NCI-H2029 (cell line): ENCODE measurements at regions not wholly inside any gene's neighbourhood (a gene's known extent, or its start where the extent isn't known, plus 50 kb on each side); places are given as distances from the start of the nearest gene placed in this dataset.

Source experiments
- DNase-seq: peaks from one replicate; lab custom pipeline; 2025; lab: John Stamatoyannopoulos, UW

DNA sequence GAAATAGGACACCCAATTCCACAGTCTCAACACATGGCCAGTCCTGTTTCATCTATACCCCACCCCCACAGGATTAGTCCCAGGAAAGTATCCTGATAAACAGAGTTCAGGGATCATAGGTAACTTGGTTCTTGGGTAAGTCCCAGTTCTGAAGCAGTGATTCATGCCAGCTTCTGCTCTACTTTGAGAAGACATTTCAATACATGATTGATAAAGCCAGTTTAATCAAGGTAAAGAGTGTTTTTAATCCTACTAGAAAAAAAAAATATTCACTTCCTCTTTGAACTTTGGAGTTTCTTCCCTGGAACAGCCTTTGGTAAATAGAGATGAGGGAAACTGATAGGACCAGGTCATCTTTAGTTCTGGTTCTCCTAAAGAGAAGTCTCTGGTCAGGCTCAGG lies 142.4 kb downstream of the TLR5 start:
- no peak for DNase-seq

DNA sequence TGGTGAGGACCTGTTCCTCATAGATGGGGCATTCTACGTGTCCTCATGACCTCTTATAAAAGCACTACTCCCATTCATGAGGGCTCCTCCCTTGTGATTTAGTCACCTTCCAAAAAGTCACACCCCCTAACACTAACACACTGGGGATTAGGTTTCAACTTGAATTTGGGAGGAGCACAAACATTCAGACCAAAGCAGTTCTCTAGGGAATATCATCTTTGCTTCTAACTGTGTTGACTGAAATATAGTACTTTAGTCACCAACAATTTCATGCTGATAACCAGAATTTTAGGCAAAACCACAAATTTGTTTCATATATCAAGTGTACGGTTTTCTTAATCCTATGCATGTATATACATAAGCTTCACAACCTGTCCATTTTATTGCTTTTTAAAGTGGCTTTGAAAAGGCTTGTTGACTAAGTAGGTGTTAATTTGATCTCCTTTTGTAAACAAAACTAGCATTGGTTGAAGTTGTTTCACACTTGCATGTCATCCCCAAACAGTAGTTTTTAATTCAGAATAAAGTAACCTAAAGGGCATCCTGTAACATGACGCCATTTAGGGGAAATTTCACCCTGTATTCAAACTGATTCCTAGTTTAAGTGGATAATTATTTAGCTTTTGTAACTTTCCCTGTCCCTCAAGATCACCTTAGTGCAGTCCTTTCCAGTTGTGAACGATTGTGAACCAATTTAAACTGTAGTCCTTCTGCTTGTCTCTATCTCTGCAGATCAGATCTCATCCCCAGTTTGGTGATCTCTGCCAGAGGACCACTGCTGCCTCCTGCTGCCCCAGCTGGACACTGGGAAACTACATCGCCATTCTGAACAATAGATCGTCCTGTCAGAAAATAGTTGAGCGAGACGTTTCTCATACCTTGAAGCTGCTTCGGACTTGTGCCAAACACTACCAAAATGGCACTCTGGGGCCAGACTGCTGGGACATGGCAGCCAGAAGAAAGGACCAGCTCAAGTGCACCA lies 141.1 kb downstream of the TLR5 start:
- peak; percentile 63 for DNase-seq

DNA sequence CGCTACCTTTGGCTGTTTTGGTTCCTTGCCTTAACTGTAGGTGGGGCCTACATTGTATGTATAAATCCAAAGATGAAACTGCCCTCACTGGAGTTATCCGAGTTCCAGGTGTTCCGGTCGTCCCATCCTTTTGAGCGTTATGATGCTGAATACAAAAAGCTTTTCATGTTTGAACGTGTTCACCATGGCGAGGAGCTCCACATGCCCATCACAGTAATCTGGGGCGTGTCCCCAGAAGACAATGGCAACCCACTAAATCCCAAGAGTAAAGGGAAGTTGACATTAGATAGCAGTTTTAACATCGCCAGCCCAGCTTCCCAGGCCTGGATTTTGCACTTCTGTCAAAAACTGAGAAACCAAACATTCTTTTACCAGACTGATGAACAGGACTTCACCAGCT lies 139.5 kb downstream of the TLR5 start:
- no peak for DNase-seq

DNA sequence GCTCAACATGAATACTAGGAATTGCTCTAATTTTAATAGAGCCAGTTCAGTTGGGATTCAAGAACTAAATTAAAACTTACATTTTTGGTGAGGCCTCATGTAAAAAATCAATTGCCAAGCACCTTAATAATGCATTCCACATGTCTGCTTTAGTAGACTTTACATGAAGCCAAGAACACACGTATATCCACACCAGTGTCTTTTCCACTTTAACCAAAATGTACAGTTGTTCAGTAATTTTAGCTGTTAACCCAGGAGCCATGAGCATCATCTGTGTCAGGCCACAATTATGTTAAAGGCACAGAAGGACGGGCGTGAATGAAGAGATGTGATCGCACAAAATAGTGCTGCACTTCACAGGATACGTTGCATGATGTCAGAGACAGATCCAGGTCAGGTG lies 136.7 kb downstream of the TLR5 start:
- DNase-seq = no peak

DNA sequence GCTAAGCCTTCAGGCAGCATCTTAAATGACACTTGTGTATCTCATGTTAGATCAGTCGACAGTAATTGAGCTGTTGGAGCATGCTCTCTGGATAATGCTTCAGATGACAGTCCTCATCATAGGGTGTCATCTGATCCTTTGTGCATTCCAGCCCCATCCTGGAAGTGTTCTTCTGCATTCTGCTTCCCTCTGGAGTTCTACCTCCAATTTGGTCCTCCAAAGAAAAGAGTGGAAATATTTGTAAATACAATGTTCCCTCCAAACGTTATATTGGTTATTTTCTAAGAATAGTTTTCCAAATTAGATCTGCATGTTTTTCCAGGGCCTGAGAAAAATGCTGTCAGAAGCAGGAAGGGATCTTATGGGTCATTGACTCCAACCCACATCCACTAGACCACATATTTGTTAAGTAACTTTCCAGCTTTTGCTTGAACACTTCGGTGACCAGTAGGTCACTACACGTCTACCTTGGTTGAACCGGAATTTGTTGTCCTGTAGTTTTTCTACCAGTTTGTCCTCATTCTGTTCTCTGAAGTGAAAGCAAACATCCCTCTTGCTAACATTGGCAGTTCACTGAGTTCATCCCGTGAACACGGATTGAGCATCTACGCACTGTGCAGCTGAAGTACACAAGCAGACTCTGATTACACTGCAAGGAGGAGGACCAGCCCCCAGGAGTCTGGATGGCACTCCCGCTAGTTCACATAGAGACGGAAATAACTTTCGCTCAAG lies 136.0 kb downstream of the TLR5 start:
- no peak for DNase-seq

DNA sequence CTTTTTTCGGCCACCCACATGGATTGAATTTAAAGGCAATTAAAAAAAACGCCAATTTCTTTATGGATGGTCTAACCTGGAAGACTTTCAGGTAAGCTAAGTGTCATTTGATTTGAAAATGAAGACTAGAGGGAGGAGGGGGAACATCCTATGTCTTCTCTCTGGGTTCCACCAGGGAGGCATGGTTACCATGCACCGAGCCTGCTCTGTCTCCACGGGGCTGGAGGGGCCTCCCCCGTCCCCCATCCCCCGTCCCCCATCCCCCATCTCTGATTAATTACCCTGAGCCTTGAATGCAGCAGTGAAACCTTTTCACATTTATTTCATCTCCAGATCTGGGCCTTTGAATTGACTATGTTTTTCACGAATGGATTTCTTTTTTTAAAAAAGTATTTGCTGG lies 135.1 kb downstream of the TLR5 start:
- DNase-seq = no peak

DNA sequence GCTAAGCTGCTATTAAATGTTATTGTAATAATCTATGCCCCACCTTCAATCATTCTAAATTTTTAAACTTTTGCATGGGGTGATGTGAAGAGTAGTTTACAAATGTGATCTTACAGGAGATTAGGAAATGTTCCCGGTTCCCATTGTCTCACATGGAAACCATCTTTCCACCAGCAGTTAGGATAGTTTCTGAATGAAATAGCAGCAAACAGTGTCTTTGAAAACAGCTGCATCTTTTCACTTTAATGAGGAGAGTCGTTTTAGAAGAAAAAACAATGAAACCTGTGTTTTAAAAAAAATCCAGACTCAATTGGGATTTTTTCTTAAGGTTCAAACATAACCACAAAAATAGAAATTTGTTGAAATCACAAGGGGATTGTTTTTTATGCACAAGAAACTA lies 134.2 kb downstream of the TLR5 start:
- no peak for DNase-seq

DNA sequence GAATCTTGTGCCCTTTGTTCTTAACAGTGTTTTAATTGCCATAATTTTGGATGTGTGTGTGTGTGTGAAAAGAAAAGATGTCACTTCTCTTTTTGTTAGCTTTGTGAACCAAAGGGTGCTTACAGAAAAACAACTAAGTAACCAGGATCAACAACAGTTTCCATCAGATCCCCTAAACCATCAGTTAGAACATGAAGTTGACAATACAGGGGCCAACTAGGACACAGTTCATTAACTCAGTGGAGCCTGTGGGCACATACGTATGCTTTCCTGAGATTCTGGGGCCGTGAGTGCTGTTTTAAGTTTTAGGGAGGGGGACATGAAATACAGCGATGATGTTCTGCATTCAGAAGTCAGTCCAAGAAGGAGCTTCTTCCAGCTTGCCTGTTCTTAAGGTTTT lies 133.6 kb downstream of the TLR5 start:
- no peak for DNase-seq

DNA sequence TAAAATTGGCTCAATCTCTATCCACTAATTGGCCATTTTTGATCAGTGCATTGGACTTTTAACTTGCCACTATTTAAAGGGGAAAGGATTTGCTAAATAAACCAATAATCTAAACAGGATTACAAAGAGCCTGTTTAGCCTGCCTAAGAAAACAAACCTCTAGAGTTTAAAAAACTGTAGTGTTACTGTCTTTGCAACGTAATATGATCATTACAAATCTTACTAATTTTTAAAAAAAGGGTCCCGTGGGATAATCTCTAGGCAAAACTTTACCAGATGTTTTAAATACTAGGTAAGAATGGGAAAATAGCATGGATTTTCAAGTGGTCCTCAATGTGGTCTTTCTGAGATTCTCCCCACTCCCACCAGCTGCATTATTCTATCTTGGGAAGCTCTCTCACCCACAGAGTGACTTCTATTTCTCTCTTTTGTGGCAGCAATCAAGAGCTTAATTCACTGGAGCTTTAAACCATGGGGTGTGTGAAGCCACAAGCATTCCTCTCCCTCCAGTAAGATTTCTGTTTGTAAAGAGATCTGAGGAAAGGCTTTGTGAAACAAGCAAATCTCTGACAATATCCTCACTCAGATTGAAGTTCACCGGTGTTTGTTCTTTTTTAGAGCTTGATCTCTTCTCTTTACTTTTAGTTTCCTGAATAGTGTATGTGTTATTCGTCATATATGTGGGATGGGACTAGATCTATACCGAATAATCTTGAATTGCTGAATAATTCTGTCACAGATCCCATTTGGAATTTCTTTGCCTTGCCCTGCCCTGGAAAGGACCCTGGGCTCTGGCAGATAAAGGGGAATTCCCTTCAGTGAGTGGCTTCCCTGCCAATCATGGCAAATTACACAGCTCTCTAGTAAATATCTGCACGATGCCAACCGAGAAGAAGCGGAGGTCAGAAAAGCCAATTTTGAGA lies 132.2 kb downstream of the TLR5 start:
- no peak for DNase-seq

DNA sequence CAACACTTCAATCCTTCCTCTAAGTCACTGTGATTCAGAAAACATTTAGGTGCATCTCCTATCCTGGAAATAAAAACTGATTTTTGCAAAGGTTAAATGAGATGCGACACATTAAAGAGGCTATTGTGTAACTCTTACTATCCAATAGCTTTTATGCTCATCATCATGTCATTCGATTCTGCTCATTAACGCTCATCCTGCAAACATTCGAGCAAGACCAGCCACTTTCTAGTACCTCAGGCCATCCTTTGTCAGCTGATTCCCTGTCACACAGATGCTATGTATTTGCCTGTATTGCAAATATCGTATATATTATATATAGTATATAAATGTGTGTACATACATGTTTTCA lies 131.6 kb downstream of the TLR5 start:
- no peak for DNase-seq

DNA sequence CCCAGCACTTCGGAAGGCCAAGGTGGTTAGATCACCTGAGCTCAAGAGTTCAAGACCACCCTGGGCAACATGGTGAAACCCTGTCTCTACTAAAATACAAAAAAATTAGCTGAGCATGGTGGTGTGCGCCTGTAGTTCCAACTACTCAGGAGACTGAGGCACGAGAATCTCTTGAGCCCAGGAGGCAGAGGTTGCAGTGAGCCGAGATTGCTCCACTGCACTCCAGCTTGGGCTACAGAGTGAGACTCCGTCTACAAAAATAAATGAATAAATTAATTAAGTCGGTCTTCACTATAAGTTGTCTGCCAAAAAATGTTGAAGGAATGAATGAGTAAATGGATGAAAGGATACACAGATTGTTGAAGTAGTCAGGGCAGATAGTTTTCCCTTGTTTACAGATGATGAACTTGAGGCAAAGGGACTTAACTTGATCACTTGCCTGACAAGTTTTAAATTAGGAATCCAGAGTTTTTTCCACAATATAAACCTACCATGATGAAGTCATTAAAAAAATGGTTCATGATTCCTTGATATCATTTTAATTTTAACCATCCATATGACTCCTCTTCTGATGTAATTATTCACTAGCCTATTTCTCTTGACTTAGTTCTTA lies 130.8 kb downstream of the TLR5 start:
- no peak for DNase-seq

DNA sequence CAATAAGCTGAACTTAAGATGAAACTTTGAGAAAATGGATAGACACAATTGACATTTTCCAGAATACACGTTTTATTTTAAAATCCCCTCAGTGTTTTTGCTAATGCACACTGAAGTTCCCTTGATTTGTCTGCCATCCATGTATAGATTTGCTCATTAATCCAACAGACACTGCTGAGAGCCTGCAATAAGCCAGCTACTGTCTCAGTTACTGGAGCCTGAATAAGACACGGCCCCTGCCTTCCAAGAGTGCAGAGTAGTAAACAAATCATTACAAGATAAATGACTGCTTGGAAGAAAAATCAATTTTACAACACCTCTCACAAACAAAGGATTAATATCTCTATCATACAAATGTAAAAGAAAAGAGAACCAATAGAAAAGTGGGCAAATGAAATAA lies 130.1 kb downstream of the TLR5 start:
- DNase-seq = no peak

DNA sequence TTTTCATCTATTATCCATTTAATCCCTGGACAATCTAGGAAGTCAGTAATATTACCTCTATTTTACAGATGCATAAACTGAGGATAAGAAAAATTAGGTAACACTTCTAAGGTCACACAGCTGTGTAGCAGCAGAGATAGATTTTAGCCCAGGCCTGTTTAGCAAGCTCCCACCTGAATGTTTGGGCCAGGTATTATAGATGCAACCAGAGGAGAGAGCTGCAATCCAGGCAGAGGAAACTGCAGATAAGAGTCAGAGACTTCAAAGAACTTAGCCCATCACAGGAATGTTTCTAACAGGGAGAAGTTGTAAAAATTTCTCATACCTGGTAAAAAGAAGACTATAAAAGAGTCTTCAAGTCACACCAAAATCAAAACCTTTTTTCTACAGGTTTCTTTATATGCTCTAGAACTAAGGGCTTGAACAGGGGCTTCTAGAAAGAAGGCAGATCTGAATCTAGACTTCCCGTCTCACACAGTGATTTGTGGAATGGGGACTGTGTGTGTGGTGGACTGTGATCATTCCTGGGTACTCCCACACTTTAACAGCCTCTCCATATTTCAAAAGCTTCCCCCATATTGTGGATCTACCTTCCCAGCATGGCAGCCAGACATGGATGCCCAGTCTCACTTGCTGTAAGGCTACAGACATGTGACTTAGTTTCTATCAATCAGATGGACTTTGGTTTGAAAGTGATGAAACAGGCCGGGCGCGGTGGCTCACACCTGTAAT lies 128.7 kb downstream of the TLR5 start:
- no peak for DNase-seq

DNA sequence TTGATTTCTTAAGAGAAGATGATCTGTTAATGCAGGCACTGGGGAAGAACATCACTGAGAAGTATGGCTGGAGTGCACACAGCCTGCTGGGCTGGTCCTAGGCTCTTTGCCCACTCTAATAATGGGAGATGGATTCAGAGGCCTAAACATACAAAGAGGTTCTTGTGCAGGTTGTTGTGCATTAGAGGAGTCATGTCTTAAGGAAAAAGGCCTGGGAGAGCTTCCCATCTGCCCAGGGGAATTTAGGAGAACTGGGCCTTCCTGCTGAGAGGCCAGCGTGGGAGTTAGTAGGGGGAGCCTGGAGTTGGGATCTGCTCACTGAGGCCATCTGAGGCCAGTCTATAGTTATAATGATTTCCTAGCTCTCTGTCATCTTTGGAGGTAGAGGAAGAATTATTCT lies 126.7 kb downstream of the TLR5 start:
- DNase-seq = no peak

DNA sequence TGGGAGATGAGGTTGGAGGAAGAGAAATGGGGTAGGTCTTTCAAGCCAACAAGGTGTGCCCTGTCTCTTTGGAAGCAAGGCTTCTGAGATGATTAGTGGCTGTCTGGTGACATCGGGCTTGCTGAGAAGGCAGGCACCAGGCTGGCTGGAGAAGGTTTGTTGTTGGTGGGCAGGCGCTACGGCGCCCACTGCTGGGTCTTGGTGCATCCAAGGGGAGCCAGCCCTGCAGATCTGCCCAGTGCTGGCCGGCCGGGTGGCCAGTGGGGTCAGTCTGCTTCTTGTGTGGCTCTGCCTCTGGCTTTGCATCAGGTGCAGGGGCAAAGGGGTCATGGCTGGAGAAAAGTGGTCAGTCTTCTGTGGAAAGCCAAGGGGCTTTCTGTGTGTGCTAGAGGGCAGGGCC lies 126.2 kb downstream of the TLR5 start:
- no peak for DNase-seq

DNA sequence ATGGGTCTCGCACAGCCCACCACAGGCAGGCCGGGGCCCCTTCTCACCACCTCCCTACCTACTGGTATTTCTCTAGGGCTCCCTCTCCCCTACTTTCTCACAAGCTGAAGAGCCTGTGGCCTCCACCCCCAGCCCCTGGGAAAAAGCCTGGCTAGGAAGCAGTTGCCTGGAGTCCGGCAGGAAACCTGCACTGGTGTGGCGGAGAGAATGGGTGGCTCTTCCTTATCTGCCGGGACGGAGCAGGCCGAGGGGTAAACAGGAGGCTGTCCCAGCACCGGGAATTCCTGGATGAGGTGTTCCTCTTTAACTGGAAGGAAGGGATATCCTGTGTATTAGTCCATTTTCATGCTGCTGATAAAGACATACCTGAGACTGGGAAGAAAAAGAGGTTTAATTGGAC lies 125.8 kb downstream of the TLR5 start:
- DNase-seq = no peak

DNA sequence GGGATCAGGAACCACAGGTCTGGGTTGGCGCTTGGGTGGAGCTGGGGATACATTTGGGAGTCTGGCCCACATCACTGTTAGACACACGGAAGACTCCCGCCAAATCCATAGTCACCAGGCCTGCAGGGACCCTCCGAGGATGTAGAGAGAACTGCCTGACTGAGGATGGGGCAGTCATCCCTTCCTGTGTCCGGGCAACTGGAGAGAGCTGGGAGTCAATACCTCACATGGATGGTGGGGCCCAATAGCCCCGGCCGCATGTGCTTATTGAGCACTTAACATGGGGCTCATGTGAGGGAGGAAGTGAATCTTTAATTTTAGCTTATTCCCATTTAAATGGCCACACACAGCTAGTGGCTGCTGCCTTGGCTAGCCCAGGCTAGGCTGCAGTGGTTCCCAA lies 124.5 kb downstream of the TLR5 start:
- no peak for DNase-seq

DNA sequence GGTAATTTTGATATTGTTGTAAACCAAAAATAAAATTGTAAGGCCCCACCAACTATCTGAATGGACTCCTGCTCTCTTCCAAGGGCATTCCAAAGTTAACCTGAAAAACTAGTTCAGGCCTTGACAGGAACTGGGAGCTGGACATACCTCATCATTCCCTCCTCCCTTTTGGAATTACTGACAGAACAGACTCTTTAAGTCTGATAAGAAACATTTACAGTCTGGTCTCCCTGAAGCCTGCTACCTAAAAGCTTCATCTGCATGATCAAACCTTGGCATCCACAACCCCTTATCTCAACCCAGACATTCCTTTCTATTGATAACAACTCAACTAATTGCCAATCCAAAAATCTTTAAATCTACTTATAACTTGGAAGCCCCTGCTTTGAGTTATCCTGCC lies 123.8 kb downstream of the TLR5 start:
- DNase-seq = no peak

DNA sequence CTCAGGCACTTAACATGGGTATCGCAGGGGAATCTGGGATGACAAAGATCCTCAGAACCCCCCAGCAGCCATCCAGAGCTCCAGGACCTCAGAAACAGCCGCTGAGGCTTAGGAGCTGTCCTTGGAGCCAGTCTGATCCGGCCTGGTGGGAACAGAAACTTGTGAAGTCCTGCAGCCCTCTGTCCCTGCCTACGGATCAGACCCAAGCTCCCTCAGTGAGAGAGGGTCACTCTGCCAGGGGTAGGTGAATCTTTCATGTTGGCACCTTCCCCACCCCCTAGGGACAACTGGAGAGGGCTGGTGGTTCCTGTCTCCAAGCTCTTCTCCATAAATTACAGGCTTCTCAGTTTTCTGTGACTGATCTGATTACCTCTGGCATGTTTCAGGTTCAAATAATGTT lies 122.3 kb downstream of the TLR5 start:
- no peak for DNase-seq

DNA sequence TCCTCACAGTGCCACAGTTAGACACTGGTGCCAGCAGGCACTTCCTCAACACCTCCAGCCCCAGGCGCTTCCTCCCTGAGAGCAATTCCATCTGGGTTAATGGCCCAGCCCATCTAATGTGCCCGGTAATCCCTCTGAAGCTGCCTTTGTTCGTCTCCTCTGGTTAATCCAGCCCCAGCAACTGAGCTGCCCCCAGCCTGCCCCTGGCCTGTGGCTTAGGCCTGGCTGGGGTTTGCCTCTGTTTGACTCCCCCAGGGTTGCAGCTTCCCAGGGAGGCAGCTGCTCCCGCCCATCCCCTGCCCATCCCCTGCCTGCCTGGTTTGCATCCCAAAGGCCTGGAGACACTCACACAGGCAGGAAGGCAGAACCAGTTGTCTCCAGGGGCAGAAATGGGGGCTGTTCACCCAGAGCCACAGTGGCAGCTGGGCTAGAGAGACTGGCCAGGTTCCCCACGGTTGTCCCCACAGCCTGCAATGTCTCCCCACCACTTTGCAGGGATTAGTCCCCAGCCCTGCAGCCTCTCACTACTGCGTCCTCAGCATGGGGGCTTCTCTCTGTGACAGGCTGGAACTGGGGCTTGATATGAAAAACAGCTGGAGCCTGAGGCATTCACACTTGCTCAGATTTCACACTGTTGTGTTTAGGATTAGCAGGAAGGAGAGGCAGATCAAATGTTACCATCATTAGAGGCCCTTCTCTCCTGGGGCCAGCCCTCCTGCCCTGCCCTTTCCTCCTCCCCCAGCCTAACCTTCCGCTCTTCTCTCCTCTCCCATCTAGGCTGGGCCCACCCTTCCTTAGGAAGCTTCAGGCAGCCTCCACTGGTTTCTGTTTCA lies 120.2 kb downstream of the TLR5 start:
- no peak for DNase-seq
